ENCODE measurements at regions not wholly inside any gene's neighbourhood (a gene's known extent, or its start where the extent isn't known, plus 50 kb on each side); places are given as distances from the start of the nearest gene placed in this dataset.

- CTCF ChIA-PET = no interaction called here
- no peak for TF ChIP-seq ZNF791 (tag by site-specific recombination; IDR thresholded peaks at IDR 0.05)
- no peak for TF ChIP-seq ZNF138 (tag by site-specific recombination; IDR thresholded peaks at IDR 0.05; ENCODE audit: borderline replicate concordance)
- no peak overlapping the region for H3K4me3 ChIP-seq (ENCODE audit: low read depth, low read length)
- no peaks in the 10 kb centered on the region for H3K4me1 ChIP-seq (ENCODE audit: control insufficient read depth, insufficient read depth, low read length)
- H3K9me3 ChIP-seq (ENCODE audit: control insufficient read depth, insufficient read depth, low read depth, low read length) = no peaks in the 10 kb centered on the region
- H3K36me3 ChIP-seq (ENCODE audit: control insufficient read depth in 2 of 2, insufficient read depth in 1 of 2, low read length in 2 of 2) = no peaks in the 10 kb centered on the region
- no peak overlapping the region for H3K27ac ChIP-seq (ENCODE audit: extremely low read depth, low read depth, low read length)
- POLR2A ChIA-PET = no interaction called here
These were observed 149.4 kb upstream of the ADAMTS9 start for GRCh38 chr3:64837126-64837738.

DNA sequence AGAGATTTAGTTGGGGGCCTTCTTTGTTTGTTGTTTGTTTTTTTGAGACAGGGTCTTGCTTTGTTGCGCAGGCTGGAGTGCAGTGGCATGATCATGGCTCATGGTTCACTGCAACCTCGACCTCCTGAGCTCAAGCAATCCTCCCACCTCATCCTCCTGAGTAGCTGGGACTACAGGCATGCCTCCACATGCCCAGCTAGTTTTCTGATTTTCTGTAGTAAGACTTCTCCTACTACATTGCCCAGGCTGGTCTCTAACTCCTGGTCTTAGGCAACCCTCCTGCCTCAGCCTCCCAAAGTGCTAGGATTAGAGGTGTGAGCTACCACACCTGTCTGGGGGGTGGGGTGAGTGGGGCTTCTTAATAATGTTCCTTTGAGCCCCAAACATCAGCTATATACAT, 148.3 kb upstream of the ADAMTS9 start:
- Histone ChIP-seq H3K4me3 (ENCODE audit: low read depth, low read length) (no peak overlapping the region), H3K9me3 (ENCODE audit: control insufficient read depth, insufficient read depth, low read depth, low read length) (no peaks in the 10 kb centered on the region), H3K27ac (ENCODE audit: extremely low read depth, low read depth, low read length) (no peak overlapping the region), H3K36me3 (ENCODE audit: control insufficient read depth in 2 of 2, insufficient read depth in 1 of 2, low read length in 2 of 2) (no peaks in the 10 kb centered on the region), H3K4me1 (ENCODE audit: control insufficient read depth, insufficient read depth, low read length) (no peaks in the 10 kb centered on the region)
- TF ChIP-seq ZFP69B (tag by site-specific recombination; IDR thresholded peaks at IDR 0.05) (no peak), ZNF76 (tag by site-specific recombination; IDR thresholded peaks at IDR 0.05; ENCODE audit: borderline replicate concordance, low read depth) (no peak), ZNF214 (tag by site-specific recombination; IDR thresholded peaks at IDR 0.05; ENCODE audit: borderline replicate concordance) (no peak), ZNF302 (tag by site-specific recombination; IDR thresholded peaks at IDR 0.05; ENCODE audit: low read depth) (no peak), ZNF600 (tag by site-specific recombination; IDR thresholded peaks at IDR 0.05) (no peak), ZNF335 (tag by site-specific recombination; conservative IDR thresholded peaks at IDR 0.05) (no peak), ZNF366 (tag by site-specific recombination; conservative IDR thresholded peaks at IDR 0.05) (no peak), ZNF623 (tag by site-specific recombination; IDR thresholded peaks at IDR 0.05) (no peak), PRDM1 (tag by site-specific recombination; IDR thresholded peaks at IDR 0.05) (no peak), ZNF571 (tag by site-specific recombination; IDR thresholded peaks at IDR 0.05) (no peak)
- ChIA-PET POLR2A (no interaction called here), CTCF (interaction anchor here (0.7 kb wide), 1 partner anchor 25 kb away, joined by 3 read pairs; no protein-coding TSS in a partner anchor)

GRCh38 chr3:64832098-64832497, 144.3 kb upstream of the ADAMTS9 start:
- TF ChIP-seq, protein P1, sequence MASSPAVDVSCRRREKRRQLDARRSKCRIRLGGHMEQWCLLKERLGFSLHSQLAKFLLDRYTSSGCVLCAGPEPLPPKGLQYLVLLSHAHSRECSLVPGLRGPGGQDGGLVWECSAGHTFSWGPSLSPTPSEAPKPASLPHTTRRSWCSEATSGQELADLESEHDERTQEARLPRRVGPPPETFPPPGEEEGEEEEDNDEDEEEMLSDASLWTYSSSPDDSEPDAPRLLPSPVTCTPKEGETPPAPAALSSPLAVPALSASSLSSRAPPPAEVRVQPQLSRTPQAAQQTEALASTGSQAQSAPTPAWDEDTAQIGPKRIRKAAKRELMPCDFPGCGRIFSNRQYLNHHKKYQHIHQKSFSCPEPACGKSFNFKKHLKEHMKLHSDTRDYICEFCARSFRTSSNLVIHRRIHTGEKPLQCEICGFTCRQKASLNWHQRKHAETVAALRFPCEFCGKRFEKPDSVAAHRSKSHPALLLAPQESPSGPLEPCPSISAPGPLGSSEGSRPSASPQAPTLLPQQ (tag by site-specific recombination; IDR thresholded peaks at IDR 0.05) = no peak
- TF ChIP-seq ZNF830 (tag by site-specific recombination; IDR thresholded peaks at IDR 0.05; ENCODE audit: low read depth) = no peak
- TF ChIP-seq ZNF529 (tag by site-specific recombination; IDR thresholded peaks at IDR 0.05; ENCODE audit: insufficient replicate concordance) = no peak
- TF ChIP-seq GFI1B (tag by site-specific recombination; IDR thresholded peaks at IDR 0.05) = no peak
- no peak for TF ChIP-seq ZNF23 (tag by site-specific recombination; IDR thresholded peaks at IDR 0.05; ENCODE audit: borderline replicate concordance)
- CTCF ChIA-PET = no interaction called here
- H3K4me3 ChIP-seq (ENCODE audit: low read depth, low read length) = no peak overlapping the region
- H3K27ac ChIP-seq (ENCODE audit: extremely low read depth, low read depth, low read length) = no peak overlapping the region
- no peaks in the 10 kb centered on the region for H3K4me1 ChIP-seq (ENCODE audit: control insufficient read depth, insufficient read depth, low read length)
- POLR2A ChIA-PET = no interaction called here
- no peaks in the 10 kb centered on the region for H3K9me3 ChIP-seq (ENCODE audit: control insufficient read depth, insufficient read depth, low read depth, low read length)
- no peaks in the 10 kb centered on the region for H3K36me3 ChIP-seq (ENCODE audit: control insufficient read depth in 2 of 2, insufficient read depth in 1 of 2, low read length in 2 of 2)

- Histone ChIP-seq H3K4me3 (ENCODE audit: low read depth, low read length) (no peak overlapping the region), H3K27ac (ENCODE audit: extremely low read depth, low read depth, low read length) (no peak overlapping the region), H3K36me3 (ENCODE audit: control insufficient read depth in 2 of 2, insufficient read depth in 1 of 2, low read length in 2 of 2) (no peaks in the 10 kb centered on the region), H3K4me1 (ENCODE audit: control insufficient read depth, insufficient read depth, low read length) (no peaks in the 10 kb centered on the region), H3K9me3 (ENCODE audit: control insufficient read depth, insufficient read depth, low read depth, low read length) (no peaks in the 10 kb centered on the region)
- ChIA-PET CTCF (no interaction called here), POLR2A (no interaction called here)
- no peak for TF ChIP-seq INSM2 (tag by site-specific recombination; IDR thresholded peaks at IDR 0.05)
- TF ChIP-seq ZNF514 (tag by site-specific recombination; IDR thresholded peaks at IDR 0.05) = no peak
- TF ChIP-seq ZNF623 (tag by site-specific recombination; IDR thresholded peaks at IDR 0.05) = no peak
- TF ChIP-seq ZNF211 (tag by site-specific recombination; IDR thresholded peaks at IDR 0.05; ENCODE audit: low read depth) = no peak
- TF ChIP-seq ZNF416 (tag by site-specific recombination; IDR thresholded peaks at IDR 0.05) = no peak
- no peak for TF ChIP-seq ATF2 (tag by site-specific recombination; IDR thresholded peaks at IDR 0.05; ENCODE audit: low read depth)
These were observed 142.9 kb upstream of the ADAMTS9 start for GRCh38 chr3:64830681-64831080.

Data from HEK293 (cell line).